GM12878 (cell line): ENCODE measurements at regions not wholly inside any gene's neighbourhood (a gene's known extent, or its start where the extent isn't known, plus 50 kb on each side); places are given as distances from the start of the nearest gene placed in this dataset.

ENCODE experiments used
- ATAC-seq: fragments of 200-7000 bp; cut with Tn5 transposase; 3 replicates; pipeline ENCODE4 v1.9.1; 2020; ENCODE audit warnings: mild to moderate bottlenecking, moderate library complexity
- BruUV-seq: library from RNA; stranded (reverse); fragments of 400-500 nt; replicated peaks from 2 replicates; lab custom pipeline; 2021; lab: Mats Ljungman, UMichigan
- CTCF ChIA-PET: fragments of 300-600 bp; sonication (Branson Sonifier 250); formaldehyde crosslinking; extraction: SDS; loops from one replicate; lab custom pipeline; 2021; ENCODE audit warnings: inconsistent platforms; lab: Yijun Ruan, JAX
- POLR2A ChIA-PET: fragments of 350-600 bp; formaldehyde crosslinking; extraction: SDS; loops from one replicate; lab custom pipeline; 2021; ENCODE audit warnings: inconsistent platforms; lab: Charles Lee
- RAD21 ChIA-PET: fragments of 300-600 bp; sonication (Branson Sonifier 250); formaldehyde crosslinking; loops from one replicate; lab custom pipeline; 2023; ENCODE audit warnings: antibody characterized with exemption; ENCODE audit not compliant: unreplicated experiment; lab: Charles Lee
- SMC1A ChIA-PET: fragments of 300-600 bp; sonication (Branson Sonifier 250); formaldehyde crosslinking; loops from one replicate; lab custom pipeline; 2023; ENCODE audit not compliant: unreplicated experiment, uncharacterized antibody; lab: Charles Lee
- DNase-seq: peaks from one replicate; pipeline ENCODE4 v3.0.0-alpha.2; 2011; ENCODE audit warnings: low read depth, low spot score
- FAIRE-seq: peaks from 3 replicates; lab custom pipeline; 2011; peaks lifted over from hg19 to GRCh38; lab: Jason Lieb, UNC
- H2AFZ ChIP-seq: 2 replicates; pipeline ENCODE4 v1.6.0; 2011; ENCODE audit warnings: low read depth, low read length, control low read depth; ENCODE audit not compliant: control insufficient read depth
- H3K27ac ChIP-seq: 2 replicates; pipeline ENCODE4 v1.5.1; 2011; ENCODE audit warnings: control low read depth; ENCODE audit not compliant: control insufficient read depth, insufficient read depth
- H3K27me3 ChIP-seq, 2 experiments: replicated peaks in 1 of 2; 2 replicates each; pipeline versions ENCODE4 v1.6.0 to v1.6.1; 2011; ENCODE audit warnings: low read length in 1 of 2; ENCODE audit not compliant: control insufficient read depth in 2 of 2, insufficient read depth in 2 of 2
- H3K36me3 ChIP-seq, 2 experiments: 2 replicates each; pipeline ENCODE4 v1.5.1; 2011; ENCODE audit warnings: low read length in 1 of 2; ENCODE audit not compliant: control insufficient read depth in 2 of 2, insufficient read depth in 2 of 2
- H3K4me1 ChIP-seq: 2 replicates; pipeline ENCODE4 v1.6.1; 2011; ENCODE audit warnings: mild to moderate bottlenecking, low read length, moderate library complexity, mixed read lengths; ENCODE audit not compliant: control insufficient read depth, insufficient read depth
- H3K4me2 ChIP-seq: 2 replicates; pipeline ENCODE4 v1.6.0; 2011; ENCODE audit warnings: control low read depth; ENCODE audit not compliant: control insufficient read depth, insufficient read depth
- H3K4me3 ChIP-seq: fragments of 200-600 bp; sonication (generic); 2 replicates; pipeline ENCODE4 v1.5.1; 2016
- H3K79me2 ChIP-seq: 2 replicates; pipeline ENCODE4 v1.6.0; 2011; ENCODE audit warnings: low read length; ENCODE audit not compliant: control insufficient read depth, insufficient read depth
- H3K9ac ChIP-seq: 2 replicates; pipeline ENCODE4 v1.8.0; 2011; ENCODE audit warnings: low read length, control low read depth, mixed read lengths; ENCODE audit not compliant: control insufficient read depth, insufficient read depth
- H3K9me3 ChIP-seq: replicated peaks from 3 replicates; pipeline ENCODE4 v1.5.1; 2011; ENCODE audit warnings: mild to moderate bottlenecking, low read length; ENCODE audit not compliant: control insufficient read depth, insufficient read depth
- H4K20me1 ChIP-seq: 2 replicates; pipeline ENCODE4 v1.6.0; 2011; ENCODE audit not compliant: control insufficient read depth, insufficient read depth
- ASH2L ChIP-seq: fragments of 300-600, 200-600 bp; sonication (generic); IDR thresholded peaks from 2 replicates; pipeline ENCODE4 v1.6.1; 2017; ENCODE audit warnings: low read depth, mild to moderate bottlenecking, borderline replicate concordance
- BHLHE40 ChIP-seq, 2 experiments: fragments of 450-650 bp in 1 of 2; IDR thresholded peaks; 2 replicates each; pipeline ENCODE4 v1.6.1; 2011 to 2017; ENCODE audit warnings: low read depth in 2 of 2, borderline replicate concordance in 1 of 2, improper control_type of control experiment in 1 of 2, low read length in 1 of 2, mild to moderate bottlenecking in 1 of 2
- BMI1 ChIP-seq: fragments of 450-650 bp; IDR thresholded peaks from 2 replicates; pipeline ENCODE4 v1.6.1; 2016; ENCODE audit warnings: mild to moderate bottlenecking, moderate library complexity, borderline replicate concordance
- CHD4 ChIP-seq: fragments of 200-600 bp; sonication (generic); IDR thresholded peaks from 2 replicates; pipeline ENCODE4 v1.6.1; 2016; ENCODE audit warnings: mild to moderate bottlenecking
- CREB1 ChIP-seq: IDR thresholded peaks from 2 replicates; pipeline ENCODE4 v1.6.1; 2012; ENCODE audit warnings: low read depth, mild to moderate bottlenecking, inconsistent platforms
- EED ChIP-seq: sonication (generic); IDR thresholded peaks from 2 replicates; pipeline ENCODE4 v1.6.1; 2016; ENCODE audit warnings: antibody characterized with exemption, low read depth
- ETV6 ChIP-seq, 2 experiments: fragments of 450-650 bp in 1 of 2; IDR thresholded peaks in 1 of 2; conservative IDR thresholded peaks in 1 of 2; 2 replicates each; pipeline ENCODE4 v1.6.1; 2014; ENCODE audit warnings: antibody characterized with exemption in 1 of 2, borderline replicate concordance in 1 of 2, low read depth in 1 of 2, mild to moderate bottlenecking in 1 of 2, moderate library complexity in 1 of 2
- FOS ChIP-seq: IDR thresholded peaks from 3 replicates; pipeline ENCODE4 v1.6.1; 2011; ENCODE audit warnings: borderline replicate concordance; ENCODE audit not compliant: insufficient read length; ENCODE audit errors: extremely low read depth
- KDM1A ChIP-seq: fragments of 200-600 bp; sonication (generic); IDR thresholded peaks from 2 replicates; pipeline ENCODE4 v1.6.1; 2016; ENCODE audit warnings: borderline replicate concordance
- MYC ChIP-seq: IDR thresholded peaks from 2 replicates; pipeline ENCODE4 v1.6.1; 2011; ENCODE audit warnings: mild to moderate bottlenecking, low read length, moderate library complexity, inconsistent platforms; ENCODE audit not compliant: insufficient read depth, insufficient replicate concordance, insufficient read length, severe bottlenecking
- NBN ChIP-seq: fragments of 450-650 bp; IDR thresholded peaks from 2 replicates; pipeline ENCODE4 v1.6.1; 2016
- POLR2AphosphoS5 ChIP-seq: IDR thresholded peaks from 2 replicates; pipeline ENCODE4 v1.6.1; 2011; ENCODE audit warnings: mild to moderate bottlenecking, low read length, inconsistent platforms
- RCOR1 ChIP-seq: conservative IDR thresholded peaks from 2 replicates; pipeline ENCODE4 v1.6.1; 2012; ENCODE audit warnings: low read depth, low read length, improper control_type of control experiment
- RELA ChIP-seq: fragments of 450-650 bp; IDR thresholded peaks from 2 replicates; pipeline ENCODE4 v1.8.0; 2014; ENCODE audit warnings: borderline replicate concordance; ENCODE audit not compliant: partially characterized antibody
- RUNX3 ChIP-seq: IDR thresholded peaks from 2 replicates; pipeline ENCODE4 v1.6.1; 2012; ENCODE audit warnings: low read length, inconsistent platforms
- SPI1 ChIP-seq: IDR thresholded peaks from 2 replicates; pipeline ENCODE4 v1.6.1; 2011; ENCODE audit warnings: low read depth, mild to moderate bottlenecking, low read length, moderate library complexity, borderline replicate concordance; ENCODE audit not compliant: insufficient read depth
- STAT3 ChIP-seq: IDR thresholded peaks from 2 replicates; pipeline ENCODE4 v1.6.1; 2011; ENCODE audit warnings: low read depth, low read length, improper control_type of control experiment
- TARDBP ChIP-seq: IDR thresholded peaks from 2 replicates; pipeline ENCODE4 v1.6.1; 2016; ENCODE audit warnings: borderline replicate concordance
- TCF12 ChIP-seq: IDR thresholded peaks from 2 replicates; pipeline ENCODE4 v1.6.1; 2011; ENCODE audit warnings: low read depth, mild to moderate bottlenecking, low read length
- ZNF207 ChIP-seq: fragments of 450-650 bp; IDR thresholded peaks from 2 replicates; pipeline ENCODE4 v1.6.1; 2014; ENCODE audit warnings: antibody characterized with exemption, mild to moderate bottlenecking, borderline replicate concordance
- WGBS: methylation state at CpG from one replicate; pipeline ENCODE4 v1.1.6; 2016; ENCODE audit warnings: low lambda C conversion rate; ENCODE audit not compliant: insufficient replicate concordance, insufficient coverage; ENCODE audit errors: missing lambda C conversion rate; 5-methylcytosine and 5-hydroxymethylcytosine counted together
- in situ Hi-C: fragments of 300-500 bp; cut with MboI; formaldehyde crosslinking; loops from 9 replicates; pipeline ENCODE4 v1.14.3; 2018; ENCODE audit warnings: mixed read lengths
- intact Hi-C: fragments of 100-400 bp; cut with micrococcal nuclease; formaldehyde crosslinking; loops from one replicate; pipeline ENCODE4 v1.14.2; 2022; ENCODE audit not compliant: unreplicated experiment
- TF ChIP-seq, protein P1 (sequence below): IDR thresholded peaks from 2 replicates; pipeline ENCODE4 v1.6.1; 2012; ENCODE audit warnings: low read depth, low read length, improper control_type of control experiment
- TF ChIP-seq, protein P2 (sequence below): IDR thresholded peaks from 2 replicates; pipeline ENCODE4 v1.6.1; 2011; ENCODE audit warnings: borderline replicate concordance, low read depth, mild to moderate bottlenecking, moderate library complexity, mixed read lengths, low read length; ENCODE audit not compliant: insufficient read depth; ENCODE audit errors: extremely low read length
- TF ChIP-seq, protein P3 (sequence below): fragments of 450-650 bp; IDR thresholded peaks from 2 replicates; pipeline ENCODE4 v1.6.1; 2017; ENCODE audit warnings: low read depth, mild to moderate bottlenecking, moderate library complexity

DNA sequence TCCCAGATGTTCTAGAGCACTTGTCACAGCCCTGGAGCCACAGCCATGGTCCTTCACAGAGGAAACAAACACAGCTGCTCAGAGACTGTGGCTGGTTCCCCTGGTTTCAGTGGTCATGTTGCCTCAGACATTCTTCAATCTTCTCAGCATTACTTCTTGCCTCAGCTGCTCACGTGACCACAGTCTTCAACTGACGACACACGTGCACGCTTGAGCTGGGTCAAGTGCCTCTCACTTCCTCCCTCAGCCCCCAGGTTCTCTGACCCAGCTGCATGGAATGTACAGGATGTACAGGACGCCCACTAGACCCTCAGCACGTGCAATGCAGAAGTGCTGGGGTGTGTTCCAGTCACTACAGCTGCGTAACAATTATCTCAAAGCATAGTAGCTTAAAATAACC, 159.8 kb upstream of the GGTLC1 start:
- RAD21 ChIA-PET = no interaction called here
- Histone ChIP-seq H3K4me2 (no peak overlapping the region), H4K20me1 (no peaks in the 10 kb centered on the region), H3K27me3 (no peaks in the 10 kb centered on the region), H3K36me3 (no peaks in the 10 kb centered on the region), H3K27ac (no peak overlapping the region), H3K4me1 (no peaks in the 10 kb centered on the region; the same call in 1 of the 2 replicates), H3K9ac (no peak overlapping the region), H3K9me3 (no peaks in the 10 kb centered on the region), H2AFZ (no peak overlapping the region), H3K79me2 (no peaks in the 10 kb centered on the region), H3K4me3 (no peak overlapping the region)
- WGBS = under 1% methylated on average over 7 of the region's 7 CpGs
- POLR2A ChIA-PET = no interaction called here
- BruUV-seq = no TSS peak
- FAIRE-seq (no peak), DNase-seq (peak; percentile 21), ATAC-seq (peak; percentile 50)
- in situ Hi-C loops (no loop called here), intact Hi-C loops (no loop called here)
- CTCF ChIA-PET = no interaction called here
- SMC1A ChIA-PET = no interaction called here
- TF ChIP-seq ETV6 (conservative IDR thresholded peaks at IDR 0.05 in 1 of 2, IDR thresholded peaks at IDR 0.05 in 1 of 2; ENCODE audit: borderline replicate concordance in 1 of 2, low read depth in 1 of 2) = peak in 1 of 2 experiments; percentile 54; a peak in 1 of 4 replicates
- TF ChIP-seq RCOR1 = no peak
- no peak for TF ChIP-seq POLR2AphosphoS5
- TF ChIP-seq BMI1 = no peak
- TF ChIP-seq RELA = no peak
- TF ChIP-seq CHD4 = no peak
- TF ChIP-seq KDM1A = no peak
- TF ChIP-seq TCF12 = 0 out of 2 replicates have a peak, but pooled peaks have one; percentile 10
- TF ChIP-seq, protein P1, sequence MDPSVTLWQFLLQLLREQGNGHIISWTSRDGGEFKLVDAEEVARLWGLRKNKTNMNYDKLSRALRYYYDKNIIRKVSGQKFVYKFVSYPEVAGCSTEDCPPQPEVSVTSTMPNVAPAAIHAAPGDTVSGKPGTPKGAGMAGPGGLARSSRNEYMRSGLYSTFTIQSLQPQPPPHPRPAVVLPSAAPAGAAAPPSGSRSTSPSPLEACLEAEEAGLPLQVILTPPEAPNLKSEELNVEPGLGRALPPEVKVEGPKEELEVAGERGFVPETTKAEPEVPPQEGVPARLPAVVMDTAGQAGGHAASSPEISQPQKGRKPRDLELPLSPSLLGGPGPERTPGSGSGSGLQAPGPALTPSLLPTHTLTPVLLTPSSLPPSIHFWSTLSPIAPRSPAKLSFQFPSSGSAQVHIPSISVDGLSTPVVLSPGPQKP = no peak
- no peak for TF ChIP-seq STAT3
- TF ChIP-seq, protein P2, sequence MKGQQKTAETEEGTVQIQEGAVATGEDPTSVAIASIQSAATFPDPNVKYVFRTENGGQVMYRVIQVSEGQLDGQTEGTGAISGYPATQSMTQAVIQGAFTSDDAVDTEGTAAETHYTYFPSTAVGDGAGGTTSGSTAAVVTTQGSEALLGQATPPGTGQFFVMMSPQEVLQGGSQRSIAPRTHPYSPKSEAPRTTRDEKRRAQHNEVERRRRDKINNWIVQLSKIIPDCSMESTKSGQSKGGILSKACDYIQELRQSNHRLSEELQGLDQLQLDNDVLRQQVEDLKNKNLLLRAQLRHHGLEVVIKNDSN = peak; percentile 78
- peak; percentile 87 to 89 for TF ChIP-seq BHLHE40 (IDR thresholded peaks at IDR 0.05; ENCODE audit: borderline replicate concordance in 1 of 2, low read depth in 2 of 2, low read length in 1 of 2)
- peak; percentile 57; the same call in 1 of the 2 replicates for TF ChIP-seq EED
- TF ChIP-seq ZNF207 = no peak
- TF ChIP-seq, protein P3, sequence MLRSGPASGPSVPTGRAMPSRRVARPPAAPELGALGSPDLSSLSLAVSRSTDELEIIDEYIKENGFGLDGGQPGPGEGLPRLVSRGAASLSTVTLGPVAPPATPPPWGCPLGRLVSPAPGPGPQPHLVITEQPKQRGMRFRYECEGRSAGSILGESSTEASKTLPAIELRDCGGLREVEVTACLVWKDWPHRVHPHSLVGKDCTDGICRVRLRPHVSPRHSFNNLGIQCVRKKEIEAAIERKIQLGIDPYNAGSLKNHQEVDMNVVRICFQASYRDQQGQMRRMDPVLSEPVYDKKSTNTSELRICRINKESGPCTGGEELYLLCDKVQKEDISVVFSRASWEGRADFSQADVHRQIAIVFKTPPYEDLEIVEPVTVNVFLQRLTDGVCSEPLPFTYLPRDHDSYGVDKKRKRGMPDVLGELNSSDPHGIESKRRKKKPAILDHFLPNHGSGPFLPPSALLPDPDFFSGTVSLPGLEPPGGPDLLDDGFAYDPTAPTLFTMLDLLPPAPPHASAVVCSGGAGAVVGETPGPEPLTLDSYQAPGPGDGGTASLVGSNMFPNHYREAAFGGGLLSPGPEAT = no peak
- TF ChIP-seq CREB1 = no peak
- no peak for TF ChIP-seq MYC
- peak; percentile 29; the same call in 1 of the 2 replicates for TF ChIP-seq RUNX3
- no peak for TF ChIP-seq NBN
- peak; percentile 61; the same call in 1 of the 2 replicates for TF ChIP-seq SPI1
- TF ChIP-seq ASH2L = no peak
- TF ChIP-seq TARDBP = no peak
- no peak for TF ChIP-seq FOS
